GM23248 (cell line): ENCODE measurements at regions not wholly inside any gene's neighbourhood (a gene's known extent, or its start where the extent isn't known, plus 50 kb on each side); places are given as distances from the start of the nearest gene placed in this dataset.

Experiments
- DNase-seq: peaks from one replicate; pipeline ENCODE4 v3.0.0-alpha.2; 2015
- H2AFZ ChIP-seq: fragments of 200-600 bp; sonication (generic); 2 replicates; pipeline ENCODE4 v1.6.1; 2016; ENCODE audit warnings: antibody characterized with exemption
- H3F3A ChIP-seq: fragments of 200-600 bp; sonication (generic); 2 replicates; pipeline ENCODE4 v1.6.1; 2016; ENCODE audit warnings: mild to moderate bottlenecking, antibody characterized with exemption, mixed run types; ENCODE audit not compliant: insufficient read depth
- H3K27ac ChIP-seq: fragments of 200-600 bp; sonication (generic); 2 replicates; pipeline ENCODE4 v1.5.1; 2016; ENCODE audit warnings: mild to moderate bottlenecking
- H3K27me3 ChIP-seq: fragments of 200-600 bp; sonication (generic); replicated peaks from 2 replicates; pipeline ENCODE4 v1.6.1; 2016; ENCODE audit warnings: mild to moderate bottlenecking; ENCODE audit not compliant: insufficient read depth
- H3K36me3 ChIP-seq: fragments of 200-600 bp; sonication (generic); 2 replicates; pipeline ENCODE4 v1.6.1; 2016; ENCODE audit warnings: low read depth, mild to moderate bottlenecking
- H3K4me1 ChIP-seq: fragments of 200-600 bp; sonication (generic); 2 replicates; pipeline ENCODE4 v1.6.1; 2016; ENCODE audit warnings: mild to moderate bottlenecking; ENCODE audit not compliant: insufficient read depth
- H3K4me2 ChIP-seq: fragments of 200-600 bp; sonication (generic); one replicate; pipeline ENCODE4 v1.6.1; 2016; ENCODE audit warnings: mild to moderate bottlenecking; ENCODE audit not compliant: unreplicated experiment
- H3K4me3 ChIP-seq: fragments of 200-600 bp; sonication (generic); 2 replicates; pipeline ENCODE4 v1.5.1; 2016; ENCODE audit warnings: mild to moderate bottlenecking
- H3K79me2 ChIP-seq: fragments of 200-600 bp; sonication (generic); 2 replicates; pipeline ENCODE4 v1.6.1; 2016; ENCODE audit warnings: mild to moderate bottlenecking; ENCODE audit not compliant: insufficient read depth
- H3K9ac ChIP-seq: fragments of 200-600 bp; sonication (generic); 2 replicates; pipeline ENCODE4 v1.6.1; 2016; ENCODE audit warnings: mild to moderate bottlenecking
- H3K9me2 ChIP-seq: fragments of 200-600 bp; sonication (generic); 2 replicates; pipeline ENCODE4 v1.6.1; 2016; ENCODE audit warnings: mixed run types, mild to moderate bottlenecking, moderate library complexity; ENCODE audit not compliant: insufficient read depth
- H3K9me3 ChIP-seq: fragments of 200-600 bp; sonication (generic); one replicate; pipeline ENCODE4 v1.6.1; 2017; ENCODE audit warnings: low read depth
- H4K20me1 ChIP-seq: fragments of 200-600 bp; sonication (generic); 2 replicates; pipeline ENCODE4 v1.6.0; 2016; ENCODE audit not compliant: insufficient read depth
- EZH2 ChIP-seq: fragments of 200-600 bp; sonication (generic); IDR thresholded peaks from 2 replicates; pipeline ENCODE4 v1.6.1; 2018; ENCODE audit warnings: antibody characterized with exemption, mild to moderate bottlenecking; ENCODE audit not compliant: insufficient read depth, poor library complexity, severe bottlenecking
- EZH2phosphoT487 ChIP-seq: fragments of 200-600 bp; sonication (generic); IDR thresholded peaks from 2 replicates; pipeline ENCODE4 v1.6.1; 2018; ENCODE audit warnings: antibody characterized with exemption, moderate library complexity, mild to moderate bottlenecking, low read depth; ENCODE audit not compliant: insufficient read depth
- WGBS, 2 experiments: methylation state at CpG; one replicate each; pipeline ENCODE4 v1.1.6; 2015 to 2017; ENCODE audit warnings: low lambda C conversion rate in 2 of 2, low coverage in 1 of 2; ENCODE audit errors: missing lambda C conversion rate in 2 of 2; 5-methylcytosine and 5-hydroxymethylcytosine counted together
- in situ Hi-C: fragments of 300-500 bp; cut with MboI; formaldehyde crosslinking; loops from 2 replicates; pipeline ENCODE4 v1.15.0; 2020

DNA sequence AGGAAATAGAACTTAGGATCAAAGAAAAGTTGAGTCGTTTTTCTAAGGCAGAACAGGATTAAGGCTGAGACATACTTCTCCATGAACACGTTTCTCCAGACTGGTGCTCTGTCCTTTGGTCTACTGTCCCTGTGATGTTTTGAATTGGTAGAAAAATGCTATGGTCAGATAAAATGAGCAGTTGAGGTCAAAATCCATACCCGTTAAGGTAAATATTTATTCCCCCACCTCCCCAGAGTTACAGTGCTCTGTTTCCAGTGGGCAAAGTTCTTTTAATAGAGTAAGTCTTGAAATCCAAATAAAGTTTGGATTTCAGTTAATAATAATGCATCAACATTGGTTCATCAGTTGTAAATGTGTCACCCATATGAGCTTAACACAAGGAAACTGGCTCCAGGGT, 74.5 kb downstream of the PTHLH start:
- Histone ChIP-seq H3K27ac (peak overlapping the region; percentile 97), H3K9me2 (no peaks in the 10 kb centered on the region), H3K27me3 (no peaks in the 10 kb centered on the region), H3F3A (peaks cover 16% of the 10 kb centered on the region), H3K79me2 (no peaks in the 10 kb centered on the region), H3K4me2 (peak overlapping the region; percentile 54), H2AFZ (peak overlapping the region; percentile 51), H3K36me3 (no peaks in the 10 kb centered on the region), H3K9ac (peak overlapping the region; percentile 77; the same call in 1 of the 2 replicates), H3K4me1 (peaks cover 28% of the 10 kb centered on the region), H4K20me1 (no peaks in the 10 kb centered on the region), H3K4me3 (0 out of 2 replicates have a peak overlapping the region, but pooled peaks have one; percentile 11), H3K9me3 (no peaks in the 10 kb centered on the region)
- in situ Hi-C loops, result no loop called here
- peak; percentile 34 for DNase-seq
- WGBS, 2 experiments, result 57 to 58% methylated on average over 3 of the region's 3 CpGs
- no peak for TF ChIP-seq EZH2phosphoT487

DNA sequence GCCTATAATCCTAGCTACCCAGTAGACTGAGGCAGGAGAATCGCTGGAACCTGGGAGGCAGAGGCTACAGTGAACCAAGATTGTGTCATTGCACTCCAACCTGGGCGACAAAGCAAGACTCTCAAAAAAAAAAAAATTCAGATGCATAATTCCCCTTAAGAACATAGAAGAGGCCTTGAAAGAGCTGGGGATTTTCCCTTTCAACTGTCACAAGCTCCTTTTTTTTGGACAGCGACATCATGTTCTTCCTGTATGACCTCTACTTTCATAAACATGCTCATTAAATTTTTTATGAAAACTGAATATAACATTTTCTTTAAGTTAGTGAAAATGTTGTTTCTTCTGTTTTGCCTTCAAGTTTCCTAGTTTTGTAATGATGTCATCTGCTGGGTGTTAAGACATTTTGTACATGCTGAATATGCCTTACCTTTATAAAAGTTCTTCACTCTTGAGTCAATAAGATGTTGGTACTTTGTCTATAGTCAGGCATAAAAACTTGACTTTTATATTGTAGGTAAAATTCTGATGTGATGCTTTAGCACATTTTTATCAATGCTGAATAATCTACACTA, 76.0 kb downstream of the PTHLH start:
- 92 to 100% methylated on average over 3 of the region's 3 CpGs for WGBS, 2 experiments
- peaks cover 16% of the 10 kb centered on the region for H3F3A ChIP-seq
- H3K27ac ChIP-seq, result no peak overlapping the region
- H3K27me3 ChIP-seq, result no peaks in the 10 kb centered on the region
- no peaks in the 10 kb centered on the region for H3K9me3 ChIP-seq
- DNase-seq, result no peak
- no peak overlapping the region for H2AFZ ChIP-seq
- no peaks in the 10 kb centered on the region for H3K9me2 ChIP-seq
- TF ChIP-seq EZH2phosphoT487 (no peak), EZH2 (no peak)
- H3K36me3 ChIP-seq, result no peaks in the 10 kb centered on the region
- H4K20me1 ChIP-seq, result no peaks in the 10 kb centered on the region
- peaks cover 18% of the 10 kb centered on the region for H3K4me1 ChIP-seq
- H3K4me3 ChIP-seq, result no peak overlapping the region
- H3K79me2 ChIP-seq, result no peaks in the 10 kb centered on the region
- in situ Hi-C loops, result no loop called here
- no peak overlapping the region for H3K9ac ChIP-seq
- no peak overlapping the region for H3K4me2 ChIP-seq

- Histone ChIP-seq H3K9me3 (no peaks in the 10 kb centered on the region), H3K4me3 (no peak overlapping the region), H3K27ac (no peak overlapping the region), H3K4me1 (peaks cover 14% of the 10 kb centered on the region), H3F3A (peaks cover 16% of the 10 kb centered on the region), H3K36me3 (no peaks in the 10 kb centered on the region), H2AFZ (no peak overlapping the region), H3K4me2 (no peak overlapping the region), H3K27me3 (no peaks in the 10 kb centered on the region), H4K20me1 (no peaks in the 10 kb centered on the region), H3K9me2 (peaks cover 3% of the 10 kb centered on the region; the same call in 1 of the 2 replicates), H3K9ac (no peak overlapping the region), H3K79me2 (no peaks in the 10 kb centered on the region)
- WGBS, 2 experiments, result 95% methylated on average over 3 of the region's 3 CpGs
- in situ Hi-C loops, result no loop called here
- DNase-seq, result no peak
- TF ChIP-seq EZH2phosphoT487, result no peak
- no peak for TF ChIP-seq EZH2
Measured at GRCh38 chr12:27894309-27894708, 78.2 kb downstream of the PTHLH start.

GRCh38 chr12:27879708-27880107, 92.8 kb downstream of the PTHLH start:
- Histone ChIP-seq H3K79me2 (no peaks in the 10 kb centered on the region), H3K27me3 (no peaks in the 10 kb centered on the region), H3K4me2 (no peak overlapping the region), H4K20me1 (no peaks in the 10 kb centered on the region), H3K4me1 (no peaks in the 10 kb centered on the region), H3K27ac (no peak overlapping the region), H2AFZ (peak overlapping the region; percentile 29), H3K9me3 (no peaks in the 10 kb centered on the region), H3K4me3 (no peak overlapping the region), H3K9me2 (no peaks in the 10 kb centered on the region), H3F3A (0 out of 2 replicates have a peak, but pooled peaks cover 4% of the 10 kb centered on the region), H3K36me3 (no peaks in the 10 kb centered on the region), H3K9ac (no peak overlapping the region)
- in situ Hi-C loops, result no loop called here
- no peak for DNase-seq
- no peak for TF ChIP-seq EZH2phosphoT487
- TF ChIP-seq EZH2, result no peak

- no peak overlapping the region for H3K4me2 ChIP-seq
Measured at GRCh38 chr12:27875677-27876076, 95.6 kb upstream of the MANSC4 start.

More at GRCh38 chr12:27875677-27876076, 95.6 kb upstream of the MANSC4 start:
- DNase-seq, result no peak
- H3K9me3 ChIP-seq, result no peaks in the 10 kb centered on the region
- no peak overlapping the region for H3K4me3 ChIP-seq
- no peaks in the 10 kb centered on the region for H3K9me2 ChIP-seq
- peaks cover 9% of the 10 kb centered on the region for H3K4me1 ChIP-seq
- H3K9ac ChIP-seq, result no peak overlapping the region
- WGBS, 2 experiments, result 45 to 46% methylated on average over 2 of the region's 2 CpGs
- no peaks in the 10 kb centered on the region for H4K20me1 ChIP-seq
- in situ Hi-C loops, result no loop called here
- H3K27ac ChIP-seq, result no peak overlapping the region
- peaks cover 12% of the 10 kb centered on the region for H3F3A ChIP-seq
- no peak for TF ChIP-seq EZH2phosphoT487
- no peak for TF ChIP-seq EZH2
- no peaks in the 10 kb centered on the region for H3K36me3 ChIP-seq
- H2AFZ ChIP-seq, result no peak overlapping the region
- no peaks in the 10 kb centered on the region for H3K27me3 ChIP-seq
- H3K79me2 ChIP-seq, result no peaks in the 10 kb centered on the region
